Body of pancreas (tissue), 4 donors: ENCODE measurements at regions not wholly inside any gene's neighbourhood (a gene's known extent, or its start where the extent isn't known, plus 50 kb on each side); places are given as distances from the start of the nearest gene placed in this dataset.

Experiments used
- CTCF ChIP-seq, 7 experiments: fragments of 450-650 bp in 4 of 7; fragments of 200-600 bp in 3 of 7; sonication (generic) in 3 of 7; IDR thresholded peaks; one replicate each; pipeline ENCODE4 v1.5.1; 2016 to 2019; ENCODE audit warnings: antibody characterized with exemption in 7 of 7
- POLR2A ChIP-seq, 3 donors: fragments of 450-650 bp; IDR thresholded peaks; one replicate each; pipeline ENCODE4 v1.6.1; 2016; ENCODE audit warnings: antibody characterized with exemption in 3 of 3, mild to moderate bottlenecking in 2 of 3

- no peak for TF ChIP-seq POLR2A (IDR thresholded peaks at IDR 0.05)
- TF ChIP-seq CTCF (IDR thresholded peaks at IDR 0.05), result no peak
Observed at GRCh38 chr13:89402211-89402610, 1731.0 kb downstream of the SLITRK5 start.
